ENCODE measurements at regions not wholly inside any gene's neighbourhood (a gene's known extent, or its start where the extent isn't known, plus 50 kb on each side); places are given as distances from the start of the nearest gene placed in this dataset.

DNA sequence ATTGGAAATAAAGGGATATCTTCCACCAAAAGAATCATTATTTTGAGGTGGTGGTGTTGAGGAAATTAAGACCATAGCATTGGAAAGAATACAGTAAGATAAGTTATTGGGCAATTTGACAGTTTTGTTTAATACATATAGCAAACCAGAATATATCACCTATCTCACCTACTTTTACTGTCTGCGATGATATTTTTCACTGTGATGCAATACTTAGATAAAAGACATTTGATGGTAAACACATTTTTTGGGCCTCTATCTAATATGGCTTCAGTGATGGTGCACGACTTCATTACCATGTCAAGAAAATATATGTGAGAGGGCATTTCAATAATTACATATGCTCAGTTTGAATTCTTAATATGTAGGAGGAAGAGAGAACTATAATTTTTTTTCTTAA lies 93.7 kb upstream of the MAGI2 start:
- TF ChIP-seq POLR2A (IDR thresholded peaks at IDR 0.05): no peak
- TF ChIP-seq, protein P1, sequence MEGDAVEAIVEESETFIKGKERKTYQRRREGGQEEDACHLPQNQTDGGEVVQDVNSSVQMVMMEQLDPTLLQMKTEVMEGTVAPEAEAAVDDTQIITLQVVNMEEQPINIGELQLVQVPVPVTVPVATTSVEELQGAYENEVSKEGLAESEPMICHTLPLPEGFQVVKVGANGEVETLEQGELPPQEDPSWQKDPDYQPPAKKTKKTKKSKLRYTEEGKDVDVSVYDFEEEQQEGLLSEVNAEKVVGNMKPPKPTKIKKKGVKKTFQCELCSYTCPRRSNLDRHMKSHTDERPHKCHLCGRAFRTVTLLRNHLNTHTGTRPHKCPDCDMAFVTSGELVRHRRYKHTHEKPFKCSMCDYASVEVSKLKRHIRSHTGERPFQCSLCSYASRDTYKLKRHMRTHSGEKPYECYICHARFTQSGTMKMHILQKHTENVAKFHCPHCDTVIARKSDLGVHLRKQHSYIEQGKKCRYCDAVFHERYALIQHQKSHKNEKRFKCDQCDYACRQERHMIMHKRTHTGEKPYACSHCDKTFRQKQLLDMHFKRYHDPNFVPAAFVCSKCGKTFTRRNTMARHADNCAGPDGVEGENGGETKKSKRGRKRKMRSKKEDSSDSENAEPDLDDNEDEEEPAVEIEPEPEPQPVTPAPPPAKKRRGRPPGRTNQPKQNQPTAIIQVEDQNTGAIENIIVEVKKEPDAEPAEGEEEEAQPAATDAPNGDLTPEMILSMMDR (IDR thresholded peaks at IDR 0.05): no peak
- intact Hi-C loops (cut with DNase I; ENCODE audit: low total_unique reads): no loop called here
- no peak overlapping the region for H3K4me3 ChIP-seq (ENCODE audit: low read depth, poor library complexity, severe bottlenecking)
- WGBS, 2 donors: 72 to 87% methylated on average over 2 of the region's 2 CpGs
- no peak for DNase-seq (ENCODE audit: low spot score in 2 of 2)

DNA sequence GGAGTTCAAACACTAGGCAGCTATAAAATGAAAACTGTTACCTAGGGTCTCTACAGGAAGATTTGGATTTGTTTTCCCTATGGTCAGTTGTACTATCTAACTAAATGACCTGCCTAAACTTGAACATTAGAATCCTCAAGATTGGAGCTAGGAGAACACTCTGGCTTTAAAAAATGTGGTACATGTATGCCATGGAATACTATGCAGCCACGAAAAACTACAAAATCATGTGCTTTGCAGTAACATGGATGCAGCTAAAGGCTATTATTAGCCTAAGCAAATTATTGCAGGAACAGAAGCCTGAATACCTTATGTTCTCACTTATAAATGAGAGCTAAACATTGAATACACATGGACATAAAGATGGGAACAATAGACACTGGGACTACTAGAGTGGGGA lies 87.1 kb upstream of the MAGI2 start:
- intact Hi-C loops (cut with DNase I; ENCODE audit: low total_unique reads): no loop called here
- DNase-seq (ENCODE audit: low spot score in 2 of 2): no peak
- H3K4me3 ChIP-seq (ENCODE audit: low read depth, poor library complexity, severe bottlenecking): no peak overlapping the region
- TF ChIP-seq POLR2A (IDR thresholded peaks at IDR 0.05): no peak
- TF ChIP-seq, protein P1 (IDR thresholded peaks at IDR 0.05): no peak
- 83 to 88% methylated on average over 1 of the region's 1 CpG for WGBS, 2 donors

DNA sequence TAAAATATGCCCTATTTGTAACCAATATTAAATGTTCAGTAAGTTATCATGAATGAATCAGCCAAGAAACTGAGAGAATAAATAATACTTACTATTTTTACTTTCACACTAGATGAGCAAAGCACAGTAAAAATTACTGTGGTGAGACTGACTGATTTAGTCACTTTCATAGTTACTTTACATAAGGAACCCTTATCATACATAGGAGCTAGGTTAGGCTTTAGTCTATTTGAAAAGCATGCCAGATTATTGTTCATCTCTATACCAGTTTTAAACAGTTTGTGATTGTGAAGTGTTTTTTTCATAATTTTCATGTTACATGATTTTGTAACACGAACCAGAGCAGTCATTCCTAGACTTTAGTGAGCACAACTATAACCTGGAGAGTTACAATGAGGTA lies 80.7 kb upstream of the MAGI2 start:
- intact Hi-C loops (cut with DNase I; ENCODE audit: low total_unique reads): no loop called here
- no peak overlapping the region for H3K4me3 ChIP-seq (ENCODE audit: low read depth, poor library complexity, severe bottlenecking)
- WGBS, 2 donors: 45 to 62% methylated on average over 1 of the region's 1 CpG
- TF ChIP-seq, protein P1 (IDR thresholded peaks at IDR 0.05): no peak
- TF ChIP-seq POLR2A (IDR thresholded peaks at IDR 0.05): no peak
- DNase-seq (ENCODE audit: low spot score in 2 of 2): no peak

DNA sequence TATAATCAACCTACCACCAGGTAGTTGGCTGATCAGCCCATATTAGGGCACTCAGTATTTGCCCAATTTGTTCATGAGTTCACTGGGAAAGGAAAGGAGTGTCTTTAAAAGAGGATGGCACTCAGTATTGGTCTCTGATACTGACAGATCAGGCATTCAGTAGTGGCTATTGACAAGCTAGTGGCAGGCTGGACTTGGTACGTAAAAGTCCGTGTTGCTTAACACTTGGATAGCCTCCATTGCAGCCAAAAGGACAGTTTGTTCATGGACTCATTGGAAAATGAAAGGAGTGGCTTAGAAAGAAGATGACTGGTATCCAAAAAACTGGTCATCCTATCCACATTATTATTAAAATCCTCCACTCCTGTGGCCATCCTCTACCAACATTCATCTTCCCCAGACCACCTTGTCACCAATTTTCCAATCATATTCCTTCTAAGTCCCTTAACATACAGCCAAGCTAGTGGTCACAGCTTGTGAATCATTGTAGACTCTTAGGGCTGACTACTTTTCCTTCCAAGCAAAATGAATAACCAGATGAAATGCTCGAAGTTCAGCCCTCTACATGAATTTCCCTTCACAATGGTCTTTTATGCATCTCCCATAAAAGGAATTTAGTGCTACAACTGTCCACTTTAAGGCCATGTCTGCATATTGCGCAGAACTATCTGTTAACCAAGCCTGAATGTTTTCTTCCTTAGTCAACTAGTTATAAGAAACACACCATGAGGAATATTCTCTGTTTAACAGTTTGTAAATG lies 78.6 kb upstream of the MAGI2 start:
- no peak overlapping the region for H3K4me3 ChIP-seq (ENCODE audit: low read depth, poor library complexity, severe bottlenecking)
- DNase-seq (ENCODE audit: low spot score in 2 of 2): peak in 1 of 2 donors; percentile 29
- intact Hi-C loops (cut with DNase I; ENCODE audit: low total_unique reads): no loop called here
- TF ChIP-seq POLR2A (IDR thresholded peaks at IDR 0.05): no peak
- TF ChIP-seq, protein P1 (IDR thresholded peaks at IDR 0.05): no peak
- 76 to 87% methylated on average over 4 of the region's 4 CpGs for WGBS, 2 donors

DNA sequence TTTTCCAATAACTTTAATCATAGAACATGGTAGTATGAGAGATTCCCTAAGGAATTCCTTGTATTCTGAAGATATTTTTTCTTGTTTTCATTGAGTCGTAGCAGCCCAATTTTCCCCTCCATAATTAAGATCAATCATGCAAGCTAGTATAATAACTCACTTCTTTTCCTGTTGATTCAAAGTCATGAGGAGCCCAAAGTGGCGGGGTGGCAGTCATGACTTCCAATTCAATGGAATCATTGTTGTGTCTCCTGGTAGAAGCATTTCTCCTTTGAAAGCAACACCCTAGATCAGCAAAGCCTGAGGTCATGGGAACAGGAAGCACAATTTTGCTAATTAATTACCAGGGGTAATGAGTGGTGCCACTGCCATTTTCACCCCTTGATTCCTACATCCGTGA lies 77.6 kb upstream of the MAGI2 start:
- intact Hi-C loops (cut with DNase I; ENCODE audit: low total_unique reads): no loop called here
- WGBS, 2 donors: 80 to 86% methylated on average over 3 of the region's 3 CpGs
- H3K4me3 ChIP-seq (ENCODE audit: low read depth, poor library complexity, severe bottlenecking): no peak overlapping the region
- TF ChIP-seq POLR2A (IDR thresholded peaks at IDR 0.05): no peak
- TF ChIP-seq, protein P1 (IDR thresholded peaks at IDR 0.05): no peak
- DNase-seq (ENCODE audit: low spot score in 2 of 2): no peak

DNA sequence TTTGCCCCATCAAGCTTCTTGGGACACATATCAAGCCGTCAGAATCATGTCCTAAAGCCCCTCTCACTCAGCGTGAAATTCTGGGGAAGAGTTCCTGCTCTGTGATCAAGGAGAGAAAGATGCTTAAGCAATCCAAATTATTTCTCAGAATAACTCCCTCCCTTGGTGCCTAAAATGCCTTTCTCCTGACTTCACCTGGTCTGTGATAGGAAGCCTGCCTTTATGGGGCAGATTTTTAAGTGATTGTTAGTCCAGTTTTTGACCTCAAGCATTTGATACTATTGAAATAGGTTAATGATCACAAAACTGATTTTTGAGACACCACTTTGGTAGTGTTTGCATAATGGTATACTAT lies 76.4 kb upstream of the MAGI2 start:
- TF ChIP-seq, protein P1 (IDR thresholded peaks at IDR 0.05): no peak
- TF ChIP-seq POLR2A (IDR thresholded peaks at IDR 0.05): no peak
- no peak for DNase-seq (ENCODE audit: low spot score in 2 of 2)
- intact Hi-C loops (cut with DNase I; ENCODE audit: low total_unique reads): no loop called here
- WGBS, 2 donors: 80 to 85% methylated on average over 2 of the region's 2 CpGs
- no peak overlapping the region for H3K4me3 ChIP-seq (ENCODE audit: low read depth, poor library complexity, severe bottlenecking)
